Effector memory CD8-positive, alpha-beta T cell (primary cell): ENCODE measurements at regions not wholly inside any gene's neighbourhood (a gene's known extent, or its start where the extent isn't known, plus 50 kb on each side); places are given as distances from the start of the nearest gene placed in this dataset.
"Not testable (repeated sequence)": the region's sequence is repeated elsewhere in the genome, so short reads cannot be mapped to it uniquely, and the experiment has no call there.

Source experiments
- ATAC-seq: fragments of 150-1000 bp; cut with Tn5 transposase; replicated peaks from 2 replicates; pipeline ENCODE4 v1.10.0; 2021; ENCODE audit warnings: mild to moderate bottlenecking, moderate library complexity
- DNase-seq, 3 experiments: peaks; one replicate each; pipeline ENCODE4 v3.0.0; 2021
- H3K27ac Mint-ChIP-seq, 2 donors: one replicate each; pipeline ENCODE4 v1.8.0; 2022; ENCODE audit warnings: mild to moderate bottlenecking in 2 of 2, mixed read lengths in 2 of 2, moderate library complexity in 2 of 2
- H3K27me3 Mint-ChIP-seq, 2 donors: one replicate each; pipeline ENCODE4 v1.8.0; 2022; ENCODE audit warnings: mixed read lengths in 2 of 2
- H3K36me3 Mint-ChIP-seq: one replicate; pipeline ENCODE4 v1.8.0; 2022; ENCODE audit warnings: mild to moderate bottlenecking, moderate library complexity, mixed read lengths; ENCODE audit not compliant: insufficient read depth
- H3K4me1 Mint-ChIP-seq, 2 donors: one replicate each; pipeline ENCODE4 v1.8.0; 2022; ENCODE audit warnings: low read depth in 2 of 2, mixed read lengths in 2 of 2
- H3K4me3 Mint-ChIP-seq, 2 donors: one replicate each; pipeline ENCODE4 v1.8.0; 2022; ENCODE audit warnings: mild to moderate bottlenecking in 2 of 2, mixed read lengths in 2 of 2, moderate library complexity in 2 of 2
- H3K9me3 Mint-ChIP-seq, 2 donors: one replicate each; pipeline ENCODE4 v1.8.0; 2022; ENCODE audit warnings: mixed read lengths in 2 of 2

- ATAC-seq (no peak), DNase-seq (no peak)
- H3K4me3 Mint-ChIP-seq: no peak overlapping the region
- no peaks in the 10 kb centered on the region for H3K36me3 Mint-ChIP-seq
- H3K27ac Mint-ChIP-seq: no peak overlapping the region
- H3K4me1 Mint-ChIP-seq: no peaks in the 10 kb centered on the region
- no peaks in the 10 kb centered on the region for H3K9me3 Mint-ChIP-seq
- H3K27me3 Mint-ChIP-seq: no peaks in the 10 kb centered on the region
Observed at GRCh38 chrX:55919367-55920221, 202.0 kb downstream of the RRAGB start.

- H3K4me1 Mint-ChIP-seq: no peaks in the 10 kb centered on the region
- H3K27me3 Mint-ChIP-seq: no peaks in the 10 kb centered on the region
- no peaks in the 10 kb centered on the region for H3K36me3 Mint-ChIP-seq
- no peak overlapping the region for H3K27ac Mint-ChIP-seq
- no peak overlapping the region for H3K4me3 Mint-ChIP-seq
- ATAC-seq (no peak), DNase-seq (no peak)
- H3K9me3 Mint-ChIP-seq: no peaks in the 10 kb centered on the region
Observed at GRCh38 chrX:55924574-55924973, 207.0 kb downstream of the RRAGB start.

GRCh38 chrX:55928529-55928928 is 211.0 kb downstream of the RRAGB start:
- not testable (repeated sequence) for H3K36me3 Mint-ChIP-seq, H3K4me3 Mint-ChIP-seq, ATAC-seq, H3K27me3 Mint-ChIP-seq, H3K9me3 Mint-ChIP-seq, H3K4me1 Mint-ChIP-seq, H3K27ac Mint-ChIP-seq, DNase-seq
